Esophagus squamous epithelium (tissue), 5 donors: ENCODE measurements at regions not wholly inside any gene's neighbourhood (a gene's known extent, or its start where the extent isn't known, plus 50 kb on each side); places are given as distances from the start of the nearest gene placed in this dataset.

Experiments used
- DNase-seq: peaks from one replicate; lab custom pipeline; 2025; lab: John Stamatoyannopoulos, UW
- H3K27ac ChIP-seq, 4 donors: fragments of 200-600 bp; sonication (generic); one replicate each; pipeline ENCODE4 v1.5.1; 2016 to 2019; ENCODE audit warnings: mild to moderate bottlenecking in 1 of 4
- H3K27me3 ChIP-seq, 4 donors: fragments of 200-600 bp; sonication (generic); 1 replicate in 3 of 4; 2 replicates in 1 of 4; pipeline versions ENCODE4 v1.5.1 to v1.6.0; 2017 to 2021; ENCODE audit warnings: antibody characterized with exemption in 1 of 4
- H3K36me3 ChIP-seq, 3 donors: fragments of 200-600 bp; sonication (generic); one replicate each; pipeline ENCODE4 v1.5.1; 2016 to 2019
- H3K4me1 ChIP-seq, 3 donors: fragments of 200-600 bp; sonication (generic); one replicate each; pipeline ENCODE4 v1.5.1; 2017 to 2019
- H3K4me3 ChIP-seq, 4 donors: fragments of 200-600 bp; sonication (generic); 1 replicate in 3 of 4; 2 replicates in 1 of 4; pipeline ENCODE4 v1.5.1; 2016 to 2019; ENCODE audit warnings: mild to moderate bottlenecking in 2 of 4, moderate library complexity in 1 of 4
- H3K9me3 ChIP-seq, 3 donors: fragments of 200-600 bp; sonication (generic); one replicate each; pipeline ENCODE4 v1.5.1; 2016 to 2019
- POLR2A ChIP-seq, 4 donors: fragments of 450-650 bp; IDR thresholded peaks; one replicate each; pipeline ENCODE4 v1.6.1; 2017; ENCODE audit warnings: antibody characterized with exemption in 4 of 4, mild to moderate bottlenecking in 4 of 4, moderate library complexity in 3 of 4
- WGBS, 2 donors: methylation state at CpG; one replicate each; pipeline ENCODE4 v1.1.5; 2018; 5-methylcytosine and 5-hydroxymethylcytosine counted together
- intact Hi-C: fragments of 100-400 bp; cut with DNase I; formaldehyde crosslinking; loops from one replicate; pipeline ENCODE4 v1.15.0; 2022
- TF ChIP-seq, protein P1 (sequence below), 6 experiments: fragments of 450-650 bp in 4 of 6; fragments of 200-600 bp in 2 of 6; sonication (generic) in 2 of 6; IDR thresholded peaks; one replicate each; pipeline ENCODE4 v1.5.1; 2016 to 2019; ENCODE audit warnings: antibody characterized with exemption in 6 of 6, mild to moderate bottlenecking in 4 of 6, moderate library complexity in 4 of 6
- donor health status: DM: yes; HTN: yes; CAD: no.

GRCh38 chr6:165939601-165940290 is 227.9 kb downstream of the TBXT start:
- TF ChIP-seq, protein P1, sequence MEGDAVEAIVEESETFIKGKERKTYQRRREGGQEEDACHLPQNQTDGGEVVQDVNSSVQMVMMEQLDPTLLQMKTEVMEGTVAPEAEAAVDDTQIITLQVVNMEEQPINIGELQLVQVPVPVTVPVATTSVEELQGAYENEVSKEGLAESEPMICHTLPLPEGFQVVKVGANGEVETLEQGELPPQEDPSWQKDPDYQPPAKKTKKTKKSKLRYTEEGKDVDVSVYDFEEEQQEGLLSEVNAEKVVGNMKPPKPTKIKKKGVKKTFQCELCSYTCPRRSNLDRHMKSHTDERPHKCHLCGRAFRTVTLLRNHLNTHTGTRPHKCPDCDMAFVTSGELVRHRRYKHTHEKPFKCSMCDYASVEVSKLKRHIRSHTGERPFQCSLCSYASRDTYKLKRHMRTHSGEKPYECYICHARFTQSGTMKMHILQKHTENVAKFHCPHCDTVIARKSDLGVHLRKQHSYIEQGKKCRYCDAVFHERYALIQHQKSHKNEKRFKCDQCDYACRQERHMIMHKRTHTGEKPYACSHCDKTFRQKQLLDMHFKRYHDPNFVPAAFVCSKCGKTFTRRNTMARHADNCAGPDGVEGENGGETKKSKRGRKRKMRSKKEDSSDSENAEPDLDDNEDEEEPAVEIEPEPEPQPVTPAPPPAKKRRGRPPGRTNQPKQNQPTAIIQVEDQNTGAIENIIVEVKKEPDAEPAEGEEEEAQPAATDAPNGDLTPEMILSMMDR (IDR thresholded peaks at IDR 0.05) = no peak
- TF ChIP-seq POLR2A (IDR thresholded peaks at IDR 0.05) = no peak
- no peaks in the 10 kb centered on the region for H3K36me3 ChIP-seq
- intact Hi-C loops = no loop called here
- no peak overlapping the region for H3K4me3 ChIP-seq
- no peak for DNase-seq
- WGBS, 2 donors = 55 to 58% methylated on average over 10 of the region's 10 CpGs
- H3K27ac ChIP-seq = no peak overlapping the region
- no peaks in the 10 kb centered on the region for H3K27me3 ChIP-seq
- no peaks in the 10 kb centered on the region for H3K9me3 ChIP-seq
- H3K4me1 ChIP-seq = no peaks in the 10 kb centered on the region

- Histone ChIP-seq H3K27me3 (no peaks in the 10 kb centered on the region), H3K27ac (no peak overlapping the region), H3K4me3 (no peak overlapping the region), H3K36me3 (no peaks in the 10 kb centered on the region), H3K4me1 (no peaks in the 10 kb centered on the region), H3K9me3 (no peaks in the 10 kb centered on the region)
- TF ChIP-seq, protein P1 (IDR thresholded peaks at IDR 0.05) = no peak
- no peak for TF ChIP-seq POLR2A (IDR thresholded peaks at IDR 0.05)
- WGBS, 2 donors = 61 to 69% methylated on average over 5 of the region's 5 CpGs
- no peak for DNase-seq
- intact Hi-C loops = no loop called here
Observed at GRCh38 chr6:165939047-165939446, 228.6 kb downstream of the TBXT start.

GRCh38 chr6:165937564-165938358 is 229.9 kb downstream of the TBXT start:
- no peak for DNase-seq
- Histone ChIP-seq H3K27ac (no peak overlapping the region), H3K9me3 (no peaks in the 10 kb centered on the region), H3K4me1 (no peaks in the 10 kb centered on the region), H3K36me3 (no peaks in the 10 kb centered on the region), H3K4me3 (no peak overlapping the region), H3K27me3 (no peaks in the 10 kb centered on the region)
- 48 to 56% methylated on average over 2 to 3 of the region's 3 CpGs for WGBS, 2 donors
- TF ChIP-seq POLR2A (IDR thresholded peaks at IDR 0.05) = no peak
- TF ChIP-seq, protein P1 (IDR thresholded peaks at IDR 0.05) = no peak
- intact Hi-C loops = no loop called here

GRCh38 chr6:165936660-165937059 is 231.0 kb downstream of the TBXT start:
- intact Hi-C loops = no loop called here

More at GRCh38 chr6:165936660-165937059, 231.0 kb downstream of the TBXT start:
- Histone ChIP-seq H3K4me1 (no peaks in the 10 kb centered on the region), H3K27ac (no peak overlapping the region), H3K4me3 (no peak overlapping the region), H3K27me3 (no peaks in the 10 kb centered on the region), H3K36me3 (no peaks in the 10 kb centered on the region), H3K9me3 (no peaks in the 10 kb centered on the region)
- TF ChIP-seq, protein P1 (IDR thresholded peaks at IDR 0.05) = no peak
- no peak for TF ChIP-seq POLR2A (IDR thresholded peaks at IDR 0.05)
- 73 to 75% methylated on average over 4 of the region's 4 CpGs for WGBS, 2 donors
- no peak for DNase-seq
